HPDE6-E6E7 (cell line): ENCODE measurements at regions not wholly inside any gene's neighbourhood (a gene's known extent, or its start where the extent isn't known, plus 50 kb on each side); places are given as distances from the start of the nearest gene placed in this dataset.

Experiments used
- DNase-seq: peaks from one replicate; pipeline ENCODE4 v3.0.0; 2011; ENCODE audit warnings: missing footprints; ENCODE audit errors: extremely low spot score

- no peak for DNase-seq
Measured at GRCh38 chr2:3138621-3139020, 239.0 kb downstream of the EIPR1 start.

- no peak for DNase-seq
Measured at GRCh38 chr2:3137651-3138300, 239.8 kb downstream of the EIPR1 start.

GRCh38 chr2:3135676-3136075 is 241.9 kb downstream of the EIPR1 start:
- DNase-seq: no peak

GRCh38 chr2:3134026-3134571 is 243.5 kb downstream of the EIPR1 start:
- DNase-seq: no peak

GRCh38 chr2:3132966-3133365 is 244.7 kb downstream of the EIPR1 start:
- no peak for DNase-seq

GRCh38 chr2:3132466-3132865 is 245.2 kb downstream of the EIPR1 start:
- no peak for DNase-seq

GRCh38 chr2:3131636-3132326 is 245.8 kb downstream of the EIPR1 start:
- DNase-seq: no peak

- DNase-seq: no peak
Measured at GRCh38 chr2:3130889-3131635, 246.6 kb downstream of the EIPR1 start.

GRCh38 chr2:3130444-3130843 is 247.2 kb downstream of the EIPR1 start:
- DNase-seq: no peak

GRCh38 chr2:3129867-3130266 is 247.8 kb downstream of the EIPR1 start:
- DNase-seq: no peak

GRCh38 chr2:3128786-3129185 is 248.8 kb downstream of the EIPR1 start:
- no peak for DNase-seq

- DNase-seq: no peak
Measured at GRCh38 chr2:3127710-3128109, 249.9 kb downstream of the EIPR1 start.

- DNase-seq: no peak
Measured at GRCh38 chr2:3126911-3127621, 250.6 kb downstream of the EIPR1 start.

GRCh38 chr2:3126171-3126910 is 251.3 kb downstream of the EIPR1 start:
- DNase-seq: no peak

GRCh38 chr2:3125761-3126130 is 251.9 kb downstream of the EIPR1 start:
- no peak for DNase-seq

GRCh38 chr2:3125001-3125760 is 252.4 kb downstream of the EIPR1 start:
- DNase-seq: no peak

- no peak for DNase-seq
Measured at GRCh38 chr2:3122525-3122924, 255.1 kb downstream of the EIPR1 start.

GRCh38 chr2:3121601-3122000 is 256.0 kb downstream of the EIPR1 start:
- no peak for DNase-seq

- no peak for DNase-seq
Measured at GRCh38 chr2:3117650-3118216, 259.9 kb downstream of the EIPR1 start.

GRCh38 chr2:3116371-3116770 is 261.2 kb downstream of the EIPR1 start:
- no peak for DNase-seq
